ENCODE measurements at regions not wholly inside any gene's neighbourhood (a gene's known extent, or its start where the extent isn't known, plus 50 kb on each side); places are given as distances from the start of the nearest gene placed in this dataset.
"Not testable (repeated sequence)": the region's sequence is repeated elsewhere in the genome, so short reads cannot be mapped to it uniquely, and the experiment has no call there.

- DNase-seq (ENCODE audit: low spot score): not testable (repeated sequence)
Measured at GRCh38 chr14:37785298-37785697, 189.9 kb downstream of the TTC6 start.

GRCh38 chr14:37786114-37786625 is 190.7 kb downstream of the TTC6 start:
- DNase-seq (ENCODE audit: low spot score): not testable (repeated sequence)

DNA sequence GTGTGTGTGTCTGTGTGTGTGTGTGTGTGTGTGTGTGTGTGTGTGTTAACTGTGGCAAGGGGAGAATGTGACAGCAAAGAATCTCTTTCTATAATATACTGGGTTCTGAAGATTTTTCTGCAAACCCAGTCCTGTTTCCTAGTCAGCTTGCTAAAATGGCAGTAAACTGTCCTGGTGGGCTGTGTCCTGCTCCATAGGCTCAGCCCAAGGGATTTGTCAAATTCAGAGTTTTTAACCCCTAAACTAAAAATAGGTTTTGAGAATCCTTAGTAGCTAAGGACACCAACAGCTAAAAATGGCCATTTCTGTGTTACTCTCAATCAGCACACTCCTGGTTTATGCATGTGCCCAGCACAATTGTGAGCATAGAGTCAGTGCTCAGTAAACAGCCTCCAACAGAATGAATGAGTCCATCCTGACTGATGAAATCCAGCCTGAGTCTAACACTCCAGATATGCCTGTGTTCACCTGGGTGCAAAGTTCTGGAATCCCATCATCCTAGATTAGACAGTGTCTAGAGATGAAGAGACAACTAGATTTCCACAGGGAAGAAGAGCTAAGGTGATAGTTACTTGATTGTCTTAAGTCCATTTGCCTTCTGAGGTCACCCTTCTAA is 192.6 kb downstream of the TTC6 start:
- no peak for DNase-seq (ENCODE audit: low spot score)

DNA sequence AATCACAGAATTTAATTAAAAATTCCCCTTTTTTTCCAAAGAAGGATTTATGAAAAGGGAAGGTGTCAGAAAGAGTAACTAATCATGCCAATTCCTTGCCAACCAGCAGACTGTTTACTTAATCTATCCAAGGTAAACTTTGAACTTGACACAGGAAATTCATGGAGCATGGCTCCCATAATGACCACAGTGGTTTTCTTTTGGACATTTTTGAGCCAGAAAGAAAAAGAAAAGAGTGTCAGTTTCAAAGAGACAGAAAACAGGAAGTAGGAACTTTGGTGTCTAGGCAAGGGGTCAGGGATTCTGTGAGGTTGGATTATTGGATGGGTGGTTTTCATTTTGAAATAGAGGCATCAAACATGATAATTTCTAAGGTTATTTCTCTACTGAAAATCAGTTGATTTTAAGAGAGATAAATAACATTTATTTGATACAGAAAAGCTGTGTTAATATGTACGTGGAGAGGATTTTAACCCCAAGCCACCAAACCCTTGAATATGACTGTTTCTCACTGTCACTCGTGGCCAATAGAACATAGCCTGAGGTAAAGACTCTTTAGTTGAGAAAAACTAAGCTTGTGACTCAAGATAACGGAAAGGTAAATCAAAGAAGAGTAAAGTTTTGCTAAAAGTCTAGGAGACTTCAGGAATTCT is 196.1 kb downstream of the TTC6 start:
- DNase-seq (ENCODE audit: low spot score): no peak

DNA sequence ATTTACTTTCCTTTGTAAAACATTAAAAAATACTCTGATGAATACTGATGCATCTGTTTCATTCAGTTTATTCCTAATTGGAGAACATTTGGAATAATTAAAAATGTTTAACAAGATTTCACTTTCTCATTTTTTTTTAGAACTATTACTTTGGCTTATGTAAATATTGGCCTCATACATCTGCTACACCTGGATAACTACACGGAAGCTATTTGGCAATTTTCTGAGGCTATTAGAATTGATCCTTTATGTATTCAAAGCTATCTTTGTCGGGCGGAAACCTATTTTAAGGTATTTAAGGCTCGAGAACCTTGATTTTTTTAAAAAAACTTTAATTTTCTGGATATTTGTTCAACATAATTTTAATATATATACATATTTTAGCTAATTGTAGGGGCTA is 196.7 kb downstream of the TTC6 start:
- DNase-seq (ENCODE audit: low spot score): no peak

GRCh38 chr14:37796703-37797416 is 201.4 kb downstream of the TTC6 start:
- no peak for DNase-seq (ENCODE audit: low spot score)

DNA sequence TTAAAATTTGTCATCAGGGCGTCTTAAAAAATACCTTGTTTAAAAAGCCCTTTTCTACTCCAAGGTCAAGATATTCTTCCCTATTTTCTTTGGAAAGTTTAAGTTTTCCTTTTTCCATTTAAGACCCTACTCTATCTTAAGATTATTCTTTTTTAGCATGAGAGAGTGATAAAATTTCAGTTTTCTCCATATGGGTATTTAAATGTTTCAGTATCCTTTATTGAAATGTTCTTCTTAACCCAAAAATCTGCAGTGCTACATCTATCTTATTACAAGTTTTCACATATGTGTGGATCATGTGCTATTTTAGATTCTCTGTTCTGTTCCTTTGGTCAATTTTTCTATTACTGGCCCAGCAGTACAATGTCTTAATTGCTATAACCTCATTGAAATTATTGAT is 202.2 kb downstream of the TTC6 start:
- no peak for DNase-seq (ENCODE audit: low spot score)

GRCh38 chr14:37807722-37808121 is 212.3 kb downstream of the TTC6 start:
- DNase-seq (ENCODE audit: low spot score): no peak

GRCh38 chr14:37810094-37810801 is 214.8 kb downstream of the TTC6 start:
- no peak for DNase-seq (ENCODE audit: low spot score)

DNA sequence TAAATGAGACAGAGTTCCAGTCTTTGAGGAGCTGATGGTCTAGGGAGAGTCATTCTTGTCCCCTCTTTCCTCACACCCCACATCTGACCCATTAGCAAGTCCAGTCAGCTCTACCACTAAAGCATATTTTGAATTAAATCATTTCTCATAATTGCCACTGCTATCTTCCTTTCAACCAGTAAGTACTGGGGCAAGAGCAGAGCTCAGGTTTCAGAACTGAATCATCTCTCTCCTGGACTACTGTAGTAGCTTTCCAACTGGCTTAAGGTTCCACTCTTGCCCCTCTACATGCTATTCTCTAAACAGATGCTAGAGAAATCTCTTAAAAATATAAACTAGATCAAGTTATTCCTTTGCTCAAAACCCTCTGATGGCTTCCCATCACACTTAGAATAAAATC is 218.3 kb downstream of the TTC6 start:
- DNase-seq (ENCODE audit: low spot score): no peak

DNA sequence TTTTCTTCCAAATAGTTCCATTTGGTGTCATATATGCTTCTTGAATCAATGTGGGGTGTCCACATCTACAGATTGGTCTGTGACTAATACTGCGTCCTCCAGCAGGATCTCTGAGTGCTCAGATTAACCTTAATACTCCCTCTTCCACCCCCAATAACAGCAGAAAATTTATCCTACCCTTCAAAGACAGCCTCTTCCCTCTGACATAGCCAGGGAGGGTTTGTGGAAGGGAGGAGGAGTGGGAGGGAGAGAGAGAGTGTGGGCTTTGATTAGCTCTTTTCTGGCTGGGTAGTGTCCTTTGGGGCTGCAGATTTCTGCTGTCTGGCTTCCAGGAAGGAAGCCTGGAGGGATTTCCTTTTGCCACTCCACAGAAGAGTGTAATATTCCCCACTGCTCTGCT is 220.7 kb downstream of the TTC6 start:
- no peak for DNase-seq (ENCODE audit: low spot score)

DNA sequence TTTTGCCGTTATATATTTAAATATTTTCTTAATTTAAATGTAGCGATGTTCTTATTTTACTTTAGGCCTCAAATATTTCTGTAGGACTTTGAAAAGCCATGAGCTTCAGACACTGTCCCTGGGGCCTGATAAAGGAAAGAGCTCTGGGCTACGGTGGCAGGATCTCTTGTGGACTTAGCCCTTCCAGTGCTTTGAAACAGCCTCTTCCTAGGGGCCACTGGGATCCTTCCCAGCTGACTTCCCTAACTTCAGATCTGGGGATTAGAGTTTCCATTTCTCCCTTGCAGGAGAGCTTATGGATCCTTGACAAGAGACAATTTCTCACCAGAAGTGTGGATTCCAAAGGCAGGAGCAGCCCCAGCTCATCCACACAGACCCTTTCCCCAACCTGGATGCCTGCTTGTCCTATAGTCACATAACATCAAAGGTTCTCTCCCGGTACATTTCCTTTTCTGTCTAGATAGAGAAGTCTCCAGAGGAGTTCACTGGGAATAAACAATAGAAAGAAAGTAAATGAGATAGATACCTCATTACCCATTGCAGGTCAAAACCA is 221.4 kb downstream of the TTC6 start:
- no peak for DNase-seq (ENCODE audit: low spot score)

DNA sequence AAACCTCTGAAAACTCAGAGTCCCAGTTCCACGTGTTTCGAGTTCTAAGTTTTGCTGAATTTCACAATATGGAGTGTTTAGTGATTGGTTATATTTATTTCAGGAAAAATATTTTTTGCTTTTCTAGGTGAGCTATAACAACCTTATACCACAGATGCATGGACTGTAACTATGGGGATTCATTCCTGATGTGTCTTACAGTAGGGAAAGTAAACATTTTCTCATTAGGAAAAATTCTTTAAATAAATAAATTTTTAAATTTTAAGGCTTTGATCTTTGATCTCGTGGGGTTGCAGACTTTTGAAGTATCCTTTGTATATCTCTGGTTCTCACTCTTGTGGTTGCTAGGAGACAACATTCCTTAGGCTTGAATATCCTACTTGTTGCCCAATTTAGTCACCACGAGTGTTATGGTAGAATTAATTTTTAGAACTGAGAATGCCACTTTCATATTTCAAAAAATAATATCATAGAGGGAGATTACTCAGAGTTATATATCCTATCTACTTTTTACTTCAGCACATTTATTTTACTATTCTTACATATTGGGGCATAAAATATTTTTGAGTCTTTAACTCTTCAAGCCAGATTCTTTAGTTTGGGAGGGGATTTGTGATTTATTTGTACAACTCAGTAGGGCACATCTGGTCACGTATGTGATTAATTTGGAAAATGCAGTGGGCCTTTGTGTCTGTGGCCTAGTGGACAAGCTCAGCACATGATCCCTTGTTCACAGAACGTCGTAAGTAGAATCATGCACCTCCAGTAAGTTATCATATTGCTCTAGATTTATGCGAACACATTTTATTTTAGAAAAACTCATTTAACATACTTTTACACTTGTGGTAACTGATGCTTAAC is 224.0 kb downstream of the TTC6 start:
- DNase-seq (ENCODE audit: low spot score): peak; percentile 45

DNA sequence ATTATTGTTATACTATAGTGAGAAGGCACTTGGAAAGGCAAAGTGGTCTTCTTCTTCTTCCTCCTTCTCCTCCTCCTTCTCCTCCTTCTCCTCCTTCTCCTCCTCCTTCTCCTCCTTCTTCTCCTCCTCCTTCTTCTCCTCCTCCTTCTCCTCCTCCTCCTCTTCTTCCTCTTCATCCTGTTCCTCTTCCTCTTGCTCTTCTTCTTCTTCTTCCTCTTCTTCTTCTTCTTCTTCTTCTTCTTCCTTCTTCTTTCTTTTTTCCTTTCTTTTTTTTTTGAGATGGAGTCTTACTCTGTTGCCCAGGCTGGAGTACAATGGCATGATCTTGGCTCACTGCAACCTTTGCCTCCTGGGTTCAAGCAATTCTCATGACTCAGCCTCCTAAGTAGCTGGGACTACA is 225.4 kb downstream of the TTC6 start:
- not testable (repeated sequence) for DNase-seq (ENCODE audit: low spot score)

GRCh38 chr14:37824939-37825712 is 229.7 kb downstream of the TTC6 start:
- DNase-seq (ENCODE audit: low spot score): no peak

- no peak for DNase-seq (ENCODE audit: low spot score)
Measured at GRCh38 chr14:37826869-37827268, 231.4 kb downstream of the TTC6 start.

GRCh38 chr14:37830271-37830670 is 234.8 kb downstream of the TTC6 start:
- DNase-seq (ENCODE audit: low spot score): no peak

DNA sequence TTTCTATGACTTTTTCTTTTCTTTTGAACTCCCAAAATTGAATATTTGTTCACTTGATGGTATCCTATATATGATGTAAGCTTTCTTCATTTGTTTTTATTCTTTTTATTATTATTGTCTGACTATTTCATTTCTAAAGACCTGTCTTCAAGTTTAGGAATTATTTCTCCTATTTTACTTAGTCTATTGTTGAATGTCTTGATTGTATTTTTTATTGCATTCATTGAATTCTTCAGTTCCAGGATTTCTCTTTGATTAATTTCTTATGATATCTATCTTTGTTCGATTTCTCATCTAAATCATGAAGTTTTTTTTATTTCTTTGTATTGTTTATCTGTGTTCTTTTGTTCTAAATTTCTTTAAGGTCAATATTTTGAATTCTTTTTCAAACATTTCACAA is 238.8 kb downstream of the TTC6 start:
- DNase-seq (ENCODE audit: low spot score): no peak

DNA sequence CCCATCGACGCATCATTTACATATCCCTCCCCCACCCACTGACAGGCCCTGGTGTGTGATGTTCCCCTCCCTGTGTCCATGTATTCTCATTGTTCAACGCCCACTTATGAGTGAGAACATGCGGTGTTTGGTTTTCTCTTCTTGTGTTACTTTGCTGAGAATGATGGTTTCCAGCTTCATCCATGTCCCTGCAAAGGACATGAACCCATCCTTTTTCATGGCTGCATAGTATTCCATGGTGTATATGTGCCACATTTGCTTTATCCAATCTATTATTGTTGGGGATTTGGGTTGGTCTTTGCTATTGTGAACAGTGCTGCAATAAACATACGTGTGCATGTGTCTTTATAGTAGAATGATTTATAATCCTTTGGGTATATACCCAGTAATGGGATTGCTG is 243.3 kb downstream of the TTC6 start:
- not testable (repeated sequence) for DNase-seq (ENCODE audit: low spot score)

GRCh38 chr14:37841039-37841438 is 245.6 kb downstream of the TTC6 start:
- not testable (repeated sequence) for DNase-seq (ENCODE audit: low spot score)
